Thyroid gland (tissue), 4 donors: ENCODE measurements at regions not wholly inside any gene's neighbourhood (a gene's known extent, or its start where the extent isn't known, plus 50 kb on each side); places are given as distances from the start of the nearest gene placed in this dataset.

Experiments used
- POLR2A ChIP-seq, 2 donors: fragments of 450-650 bp; IDR thresholded peaks; one replicate each; pipeline ENCODE4 v1.6.1; 2017; ENCODE audit warnings: antibody characterized with exemption in 2 of 2, mild to moderate bottlenecking in 2 of 2, moderate library complexity in 1 of 2
- TF ChIP-seq, protein P1 (sequence below), 6 experiments: fragments of 200-600 bp in 3 of 6; fragments of 450-650 bp in 3 of 6; sonication (generic) in 3 of 6; IDR thresholded peaks; one replicate each; pipeline ENCODE4 v1.5.1; 2016 to 2019; ENCODE audit warnings: antibody characterized with exemption in 6 of 6, mild to moderate bottlenecking in 2 of 6, inconsistent platforms in 1 of 6, moderate library complexity in 1 of 6

DNA sequence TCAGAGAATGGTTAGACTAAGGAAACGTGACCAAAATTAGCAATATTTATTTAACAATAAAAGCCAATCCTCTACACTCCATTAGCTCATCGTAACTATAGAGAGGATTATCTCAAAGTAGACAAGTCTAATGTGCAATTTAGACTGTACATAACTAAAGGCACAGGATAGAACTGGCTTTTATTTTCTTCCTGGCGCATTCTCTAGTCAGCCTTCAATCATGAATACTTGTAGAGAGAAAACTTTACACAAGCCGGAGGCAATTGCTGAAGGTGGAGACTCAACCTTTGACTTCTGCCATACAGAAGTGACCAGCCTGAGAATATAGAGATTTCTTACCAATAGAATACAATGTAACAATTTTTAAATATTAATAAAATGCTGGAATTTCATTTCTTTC, 777.9 kb downstream of the LTN1 start:
- TF ChIP-seq, protein P1, sequence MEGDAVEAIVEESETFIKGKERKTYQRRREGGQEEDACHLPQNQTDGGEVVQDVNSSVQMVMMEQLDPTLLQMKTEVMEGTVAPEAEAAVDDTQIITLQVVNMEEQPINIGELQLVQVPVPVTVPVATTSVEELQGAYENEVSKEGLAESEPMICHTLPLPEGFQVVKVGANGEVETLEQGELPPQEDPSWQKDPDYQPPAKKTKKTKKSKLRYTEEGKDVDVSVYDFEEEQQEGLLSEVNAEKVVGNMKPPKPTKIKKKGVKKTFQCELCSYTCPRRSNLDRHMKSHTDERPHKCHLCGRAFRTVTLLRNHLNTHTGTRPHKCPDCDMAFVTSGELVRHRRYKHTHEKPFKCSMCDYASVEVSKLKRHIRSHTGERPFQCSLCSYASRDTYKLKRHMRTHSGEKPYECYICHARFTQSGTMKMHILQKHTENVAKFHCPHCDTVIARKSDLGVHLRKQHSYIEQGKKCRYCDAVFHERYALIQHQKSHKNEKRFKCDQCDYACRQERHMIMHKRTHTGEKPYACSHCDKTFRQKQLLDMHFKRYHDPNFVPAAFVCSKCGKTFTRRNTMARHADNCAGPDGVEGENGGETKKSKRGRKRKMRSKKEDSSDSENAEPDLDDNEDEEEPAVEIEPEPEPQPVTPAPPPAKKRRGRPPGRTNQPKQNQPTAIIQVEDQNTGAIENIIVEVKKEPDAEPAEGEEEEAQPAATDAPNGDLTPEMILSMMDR (IDR thresholded peaks at IDR 0.05): no peak
- no peak for TF ChIP-seq POLR2A (IDR thresholded peaks at IDR 0.05)
